ENCODE measurements at regions not wholly inside any gene's neighbourhood (a gene's known extent, or its start where the extent isn't known, plus 50 kb on each side); places are given as distances from the start of the nearest gene placed in this dataset.

GRCh38 chr20:57953638-57954037, 243.8 kb upstream of the PMEPA1 start:
- H3K4me1 Mint-ChIP-seq (ENCODE audit: unreplicated experiment) = peaks cover 4% of the 10 kb centered on the region
- no peak for DNase-seq (ENCODE audit: extremely low spot score, unreplicated experiment)
- H3K4me3 Mint-ChIP-seq = no peak overlapping the region
- no peak for TF ChIP-seq CTCF (conservative IDR thresholded peaks at IDR 0.05)
- no peak overlapping the region for H3K27ac Mint-ChIP-seq
- H3K36me3 Mint-ChIP-seq = no peaks in the 10 kb centered on the region
- peaks cover 9% of the 10 kb centered on the region for H3K27me3 Mint-ChIP-seq
- H3K9me3 Mint-ChIP-seq = peaks cover 4% of the 10 kb centered on the region

GRCh38 chr20:57952136-57952535, 242.3 kb upstream of the PMEPA1 start:
- TF ChIP-seq CTCF (conservative IDR thresholded peaks at IDR 0.05) = no peak
- Mint-ChIP-seq H3K4me3 (no peak overlapping the region), H3K27me3 (peaks cover 9% of the 10 kb centered on the region), H3K4me1 (ENCODE audit: unreplicated experiment) (peaks cover 4% of the 10 kb centered on the region), H3K27ac (no peak overlapping the region), H3K9me3 (peaks cover 4% of the 10 kb centered on the region), H3K36me3 (no peaks in the 10 kb centered on the region)
- no peak for DNase-seq (ENCODE audit: extremely low spot score, unreplicated experiment)

GRCh38 chr20:57951549-57951948, 241.7 kb upstream of the PMEPA1 start:
- H3K4me3 Mint-ChIP-seq = no peak overlapping the region

GRCh38 chr20:57950764-57951485, 241.1 kb upstream of the PMEPA1 start:
- no peak for TF ChIP-seq CTCF (conservative IDR thresholded peaks at IDR 0.05)
- H3K36me3 Mint-ChIP-seq = no peaks in the 10 kb centered on the region
- peaks cover 4% of the 10 kb centered on the region for H3K9me3 Mint-ChIP-seq
- H3K27ac Mint-ChIP-seq = no peak overlapping the region
- no peak overlapping the region for H3K4me3 Mint-ChIP-seq
- no peak for DNase-seq (ENCODE audit: extremely low spot score, unreplicated experiment)
- peaks cover 4% of the 10 kb centered on the region for H3K4me1 Mint-ChIP-seq (ENCODE audit: unreplicated experiment)
- peaks cover 9% of the 10 kb centered on the region for H3K27me3 Mint-ChIP-seq

More at GRCh38 chr20:57951549-57951948, 241.7 kb upstream of the PMEPA1 start:
- Mint-ChIP-seq H3K27me3 (peaks cover 9% of the 10 kb centered on the region), H3K36me3 (no peaks in the 10 kb centered on the region), H3K9me3 (peaks cover 4% of the 10 kb centered on the region), H3K4me1 (ENCODE audit: unreplicated experiment) (peaks cover 4% of the 10 kb centered on the region), H3K27ac (no peak overlapping the region)
- TF ChIP-seq CTCF (conservative IDR thresholded peaks at IDR 0.05) = no peak
- no peak for DNase-seq (ENCODE audit: extremely low spot score, unreplicated experiment)

- no peak overlapping the region for H3K4me3 Mint-ChIP-seq
- H3K27ac Mint-ChIP-seq = no peak overlapping the region
- no peaks in the 10 kb centered on the region for H3K4me1 Mint-ChIP-seq (ENCODE audit: unreplicated experiment)
- no peak for TF ChIP-seq CTCF (conservative IDR thresholded peaks at IDR 0.05)
- no peaks in the 10 kb centered on the region for H3K9me3 Mint-ChIP-seq
- peaks cover 9% of the 10 kb centered on the region for H3K27me3 Mint-ChIP-seq
- no peaks in the 10 kb centered on the region for H3K36me3 Mint-ChIP-seq
- no peak for DNase-seq (ENCODE audit: extremely low spot score, unreplicated experiment)
Measured at GRCh38 chr20:57948180-57948955, 238.6 kb upstream of the PMEPA1 start.

Measured in type B pancreatic cell (in vitro differentiated cells).